ENCODE measurements at regions not wholly inside any gene's neighbourhood (a gene's known extent, or its start where the extent isn't known, plus 50 kb on each side); places are given as distances from the start of the nearest gene placed in this dataset.

DNA sequence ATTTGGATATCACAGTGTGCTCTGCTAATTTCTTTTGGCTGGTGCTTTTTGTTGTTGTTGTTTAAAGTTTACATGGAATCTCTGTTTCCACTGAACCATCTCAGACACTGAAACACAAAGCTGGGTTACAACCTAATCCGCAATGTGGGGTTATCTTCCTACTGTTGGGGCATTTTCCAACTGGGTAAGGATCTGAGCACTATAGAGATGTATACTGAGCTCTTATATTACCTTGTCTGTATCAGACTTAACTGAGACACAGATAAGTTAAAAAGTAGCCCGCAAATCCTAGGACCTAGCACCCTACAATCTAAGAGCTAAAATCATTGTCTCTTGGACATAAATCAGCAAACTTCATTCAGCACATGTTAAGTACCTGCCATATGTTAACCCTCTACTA is 169.2 kb downstream of the LTN1 start:
- TF ChIP-seq, protein P1, sequence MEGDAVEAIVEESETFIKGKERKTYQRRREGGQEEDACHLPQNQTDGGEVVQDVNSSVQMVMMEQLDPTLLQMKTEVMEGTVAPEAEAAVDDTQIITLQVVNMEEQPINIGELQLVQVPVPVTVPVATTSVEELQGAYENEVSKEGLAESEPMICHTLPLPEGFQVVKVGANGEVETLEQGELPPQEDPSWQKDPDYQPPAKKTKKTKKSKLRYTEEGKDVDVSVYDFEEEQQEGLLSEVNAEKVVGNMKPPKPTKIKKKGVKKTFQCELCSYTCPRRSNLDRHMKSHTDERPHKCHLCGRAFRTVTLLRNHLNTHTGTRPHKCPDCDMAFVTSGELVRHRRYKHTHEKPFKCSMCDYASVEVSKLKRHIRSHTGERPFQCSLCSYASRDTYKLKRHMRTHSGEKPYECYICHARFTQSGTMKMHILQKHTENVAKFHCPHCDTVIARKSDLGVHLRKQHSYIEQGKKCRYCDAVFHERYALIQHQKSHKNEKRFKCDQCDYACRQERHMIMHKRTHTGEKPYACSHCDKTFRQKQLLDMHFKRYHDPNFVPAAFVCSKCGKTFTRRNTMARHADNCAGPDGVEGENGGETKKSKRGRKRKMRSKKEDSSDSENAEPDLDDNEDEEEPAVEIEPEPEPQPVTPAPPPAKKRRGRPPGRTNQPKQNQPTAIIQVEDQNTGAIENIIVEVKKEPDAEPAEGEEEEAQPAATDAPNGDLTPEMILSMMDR (IDR thresholded peaks at IDR 0.05) = no peak
- TF ChIP-seq POLR2A (IDR thresholded peaks at IDR 0.05) = no peak

Measured in suprapubic skin (tissue), 3 donors.